Heart left ventricle (tissue), 16 donors: ENCODE measurements at regions not wholly inside any gene's neighbourhood (a gene's known extent, or its start where the extent isn't known, plus 50 kb on each side); places are given as distances from the start of the nearest gene placed in this dataset.
A peak's percentile ranks its signal among the peaks of the same experiment; 100 is the strongest.

Experiments
- ATAC-seq, 4 donors: fragments of 200-7000 bp; cut with Tn5 transposase; one replicate each; pipeline ENCODE4 v1.9.1; 2020 to 2022; ENCODE audit warnings: moderate library complexity in 4 of 4, mild to moderate bottlenecking in 3 of 4, moderate number of reproducible peaks in 1 of 4
- DNase-seq, 5 donors: peaks; one replicate each; pipeline ENCODE4 v3.0.0-alpha.2; 2020
- H3K27ac ChIP-seq, 12 donors: fragments of 200-600 bp; sonication (generic) in 4 of 12; one replicate each; pipeline versions ENCODE4 v1.5.0 to v1.8.0; 2016 to 2022; ENCODE audit warnings: mild to moderate bottlenecking in 2 of 12
- H3K27me3 ChIP-seq, 9 donors: fragments of 200-600 bp; sonication (generic) in 2 of 9; one replicate each; pipeline versions ENCODE4 v1.5.1 to v1.8.0; 2016 to 2022; ENCODE audit warnings: mild to moderate bottlenecking in 3 of 9
- H3K36me3 ChIP-seq, 9 donors: fragments of 200-600 bp; sonication (generic) in 2 of 9; one replicate each; pipeline versions ENCODE4 v1.5.0 to v1.8.0; 2018 to 2022; ENCODE audit warnings: mild to moderate bottlenecking in 2 of 9
- H3K4me1 ChIP-seq, 12 donors: fragments of 200-600 bp; sonication (generic) in 4 of 12; one replicate each; pipeline versions ENCODE4 v1.5.0 to v1.8.0; 2016 to 2022; ENCODE audit warnings: mild to moderate bottlenecking in 3 of 12
- H3K4me3 ChIP-seq, 12 donors: fragments of 200-600 bp; sonication (generic) in 4 of 12; one replicate each; pipeline versions ENCODE4 v1.5.0 to v1.8.0; 2017 to 2022; ENCODE audit warnings: mild to moderate bottlenecking in 9 of 12, moderate library complexity in 4 of 12
- H3K9me3 ChIP-seq, 12 donors: fragments of 200-600 bp; sonication (generic) in 4 of 12; one replicate each; pipeline versions ENCODE4 v1.5.0 to v1.8.0; 2016 to 2022; ENCODE audit warnings: mild to moderate bottlenecking in 1 of 12
- POLR2A ChIP-seq, 2 donors: fragments of 450-650 bp; IDR thresholded peaks; one replicate each; pipeline ENCODE4 v1.6.1; 2017; ENCODE audit warnings: antibody characterized with exemption in 2 of 2, mild to moderate bottlenecking in 2 of 2, moderate library complexity in 2 of 2
- WGBS, 4 donors: extraction: QIAGEN DNeasy Blood & Tissue Kit in 2 of 4; methylation state at CpG; one replicate each; pipeline versions ENCODE4 v1.1.5 to v1.1.7; 2013 to 2018; 5-methylcytosine and 5-hydroxymethylcytosine counted together
- intact Hi-C, 10 donors: fragments of 100-400 bp; cut with DNase I; formaldehyde crosslinking; loops; one replicate each; pipeline versions ENCODE4 v1.11.1 to v1.14.2; 2022
- TF ChIP-seq, protein P1 (sequence below), 12 donors: fragments of 200-600 bp; sonication (generic) in 4 of 12; IDR thresholded peaks; one replicate each; pipeline versions ENCODE4 v1.5.0 to v1.8.0; 2018 to 2022; ENCODE audit warnings: antibody characterized with exemption in 12 of 12, mild to moderate bottlenecking in 5 of 12
- donor health status: ischemic (EF 13 %, LVEDD 7.1; RV severe dilation, severe dysfunction).
- donor health status: healthy with polysubstance abuse.
- donor health status: DM: no; HTN: yes; CAD: no.
- donor health status: DM: no; HTN: no; CAD: no.
- donor health status: ischemic (EF 25% LVEDD 6.9; RV normal size, moderate dysfunction).
- donor health status: ischemic (EF 25% LVEDD 5.7; RV mildly dilated, moderate dysfunction).
- donor health status: healthy.
- donor health status: DM: yes; HTN: yes; CAD: no.
- donor health status: ischemic (EF 35%, LVEDD 5.7; RV mildly dilated, moderate dysfunction).
- donor health status: nonischemic (EF 11% LVEDD 7.7; RV severe dilation, severe dysfunction).
- donor health status: DM: yes; HTN: yes; CAD: no.
- donor health status: PGD.
- donor health status: ischemic (EF 29% LVEDD 5.4; RV normal size, mild dysfunction).
- donor health status: nonischemic (EF 23%, LVEDD 6.1; RV moderate dilation, normal function).

- 67 to 74% (median 68%) methylated on average over 5 of the region's 5 CpGs for WGBS, 4 donors
- no peak for TF ChIP-seq POLR2A (IDR thresholded peaks at IDR 0.05)
- TF ChIP-seq, protein P1, sequence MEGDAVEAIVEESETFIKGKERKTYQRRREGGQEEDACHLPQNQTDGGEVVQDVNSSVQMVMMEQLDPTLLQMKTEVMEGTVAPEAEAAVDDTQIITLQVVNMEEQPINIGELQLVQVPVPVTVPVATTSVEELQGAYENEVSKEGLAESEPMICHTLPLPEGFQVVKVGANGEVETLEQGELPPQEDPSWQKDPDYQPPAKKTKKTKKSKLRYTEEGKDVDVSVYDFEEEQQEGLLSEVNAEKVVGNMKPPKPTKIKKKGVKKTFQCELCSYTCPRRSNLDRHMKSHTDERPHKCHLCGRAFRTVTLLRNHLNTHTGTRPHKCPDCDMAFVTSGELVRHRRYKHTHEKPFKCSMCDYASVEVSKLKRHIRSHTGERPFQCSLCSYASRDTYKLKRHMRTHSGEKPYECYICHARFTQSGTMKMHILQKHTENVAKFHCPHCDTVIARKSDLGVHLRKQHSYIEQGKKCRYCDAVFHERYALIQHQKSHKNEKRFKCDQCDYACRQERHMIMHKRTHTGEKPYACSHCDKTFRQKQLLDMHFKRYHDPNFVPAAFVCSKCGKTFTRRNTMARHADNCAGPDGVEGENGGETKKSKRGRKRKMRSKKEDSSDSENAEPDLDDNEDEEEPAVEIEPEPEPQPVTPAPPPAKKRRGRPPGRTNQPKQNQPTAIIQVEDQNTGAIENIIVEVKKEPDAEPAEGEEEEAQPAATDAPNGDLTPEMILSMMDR (IDR thresholded peaks at IDR 0.05) = no peak
- no peak overlapping the region for H3K4me3 ChIP-seq
- H3K9me3 ChIP-seq = no peaks in the 10 kb centered on the region
- peaks cover 0 to 8% (median 0%) of the 10 kb centered on the region in 9 donors for H3K27me3 ChIP-seq
- intact Hi-C loops = loop anchor here in 5 of 10 donors (5.0 to 10.0 kb wide), 7 partner anchors 115 to 555 kb away; partner anchors contain the start of gene IGF1R (in 1 of the 5)
- no peak overlapping the region for H3K27ac ChIP-seq
- peaks cover 0 to 8% (median under 1%) of the 10 kb centered on the region in 12 donors for H3K4me1 ChIP-seq
- no peaks in the 10 kb centered on the region for H3K36me3 ChIP-seq
- ATAC-seq = no peak
- no peak for DNase-seq
These were observed 126.2 kb upstream of the IGF1R start for GRCh38 chr15:98522127-98522526.

GRCh38 chr15:98523912-98524662 lies 124.3 kb upstream of the IGF1R start:
- no peaks in the 10 kb centered on the region for H3K9me3 ChIP-seq
- DNase-seq (no peak), ATAC-seq (no peak)
- 77 to 83% (median 80%) methylated on average over 12 of the region's 12 CpGs for WGBS, 4 donors
- TF ChIP-seq POLR2A (IDR thresholded peaks at IDR 0.05) = no peak
- TF ChIP-seq, protein P1 (IDR thresholded peaks at IDR 0.05) = no peak
- peaks cover 0 to 12% (median 0%) of the 10 kb centered on the region in 9 donors for H3K27me3 ChIP-seq
- H3K4me3 ChIP-seq = no peak overlapping the region
- intact Hi-C loops = loop anchor here in 5 of 10 donors (5.0 to 10.0 kb wide), 7 partner anchors 113 to 553 kb away; partner anchors contain the start of gene IGF1R (in 1 of the 5)
- no peak overlapping the region for H3K27ac ChIP-seq
- peaks cover 0 to 4% (median 0%) of the 10 kb centered on the region in 12 donors for H3K4me1 ChIP-seq
- no peaks in the 10 kb centered on the region for H3K36me3 ChIP-seq

DNA sequence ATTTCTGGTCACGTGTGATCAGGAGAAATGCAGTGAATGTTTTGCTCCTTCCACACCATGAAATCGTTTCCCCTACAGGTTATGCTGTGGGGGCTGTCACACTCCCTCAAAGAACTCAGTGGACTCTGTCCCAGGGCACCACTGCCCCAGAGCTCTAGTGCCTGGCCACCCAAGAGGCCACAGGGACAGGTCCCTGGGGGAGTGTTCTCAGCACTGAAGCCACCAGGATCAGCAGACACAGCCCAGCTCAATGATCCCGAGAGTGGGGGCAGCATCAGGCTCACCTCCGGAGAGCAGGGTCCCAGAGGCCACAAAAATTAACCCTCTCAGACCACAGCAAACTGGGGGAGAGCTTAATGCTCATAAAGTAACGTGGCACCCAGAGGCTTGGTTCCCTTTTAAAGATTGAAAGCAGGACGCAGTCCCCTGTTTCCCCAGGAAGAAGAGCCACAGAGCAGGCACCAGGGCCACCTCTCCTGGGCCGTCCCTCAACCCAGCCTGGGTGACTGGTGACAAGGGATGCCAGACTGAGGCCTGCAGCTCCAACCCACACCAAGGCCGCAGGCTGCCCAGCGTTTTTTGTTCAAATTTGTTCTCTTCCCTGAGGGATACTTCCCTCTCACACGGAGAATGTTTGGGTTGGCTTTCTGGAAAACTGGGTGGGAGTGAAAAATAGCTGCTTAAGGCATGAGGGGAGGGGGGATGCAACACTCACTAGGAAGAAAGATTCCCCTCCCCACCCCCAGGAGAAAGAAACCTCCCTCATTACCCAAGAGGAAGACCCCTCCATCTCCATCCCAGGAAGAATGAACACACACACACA lies 123.3 kb upstream of the IGF1R start:
- no peaks in the 10 kb centered on the region for H3K9me3 ChIP-seq
- peak overlapping the region in 1 of 12 donors; percentile 24 for H3K27ac ChIP-seq
- intact Hi-C loops = loop anchor here in 5 of 10 donors (5.0 to 10.0 kb wide), 7 partner anchors 112 to 552 kb away; partner anchors contain the start of gene IGF1R (in 1 of the 5)
- ATAC-seq (peak in 1 of 4 donors; percentile 31), DNase-seq (no peak)
- H3K4me1 ChIP-seq = no peaks in the 10 kb centered on the region
- WGBS, 4 donors = 66 to 70% (median 67%) methylated on average over 8 to 10 of the region's 10 CpGs
- peaks cover 0 to 13% (median 0%) of the 10 kb centered on the region in 9 donors for H3K27me3 ChIP-seq
- H3K4me3 ChIP-seq = no peak overlapping the region
- H3K36me3 ChIP-seq = no peaks in the 10 kb centered on the region
- TF ChIP-seq, protein P1 (IDR thresholded peaks at IDR 0.05) = no peak
- no peak for TF ChIP-seq POLR2A (IDR thresholded peaks at IDR 0.05)

GRCh38 chr15:98525661-98526001 lies 122.7 kb upstream of the IGF1R start:
- H3K27ac ChIP-seq = no peak overlapping the region
- DNase-seq (no peak), ATAC-seq (peak in 1 of 4 donors; percentile 32)
- H3K9me3 ChIP-seq = no peaks in the 10 kb centered on the region
- 47 to 71% (median 59%) methylated on average over 13 of the region's 13 CpGs for WGBS, 4 donors
- H3K4me3 ChIP-seq = peak overlapping the region in 1 of 12 donors; percentile 19
- H3K4me1 ChIP-seq = no peaks in the 10 kb centered on the region
- TF ChIP-seq POLR2A (IDR thresholded peaks at IDR 0.05) = no peak
- TF ChIP-seq, protein P1 (IDR thresholded peaks at IDR 0.05) = no peak
- peaks cover 0 to 10% (median 0%) of the 10 kb centered on the region in 9 donors for H3K27me3 ChIP-seq
- H3K36me3 ChIP-seq = no peaks in the 10 kb centered on the region
- intact Hi-C loops = loop anchor here in 3 of 10 donors (10.0 kb wide), 3 partner anchors 119 to 319 kb away; partner anchors contain the start of gene IGF1R (in 1 of the 3)
